ENCODE measurements at regions not wholly inside any gene's neighbourhood (a gene's known extent, or its start where the extent isn't known, plus 50 kb on each side); places are given as distances from the start of the nearest gene placed in this dataset.

DNA sequence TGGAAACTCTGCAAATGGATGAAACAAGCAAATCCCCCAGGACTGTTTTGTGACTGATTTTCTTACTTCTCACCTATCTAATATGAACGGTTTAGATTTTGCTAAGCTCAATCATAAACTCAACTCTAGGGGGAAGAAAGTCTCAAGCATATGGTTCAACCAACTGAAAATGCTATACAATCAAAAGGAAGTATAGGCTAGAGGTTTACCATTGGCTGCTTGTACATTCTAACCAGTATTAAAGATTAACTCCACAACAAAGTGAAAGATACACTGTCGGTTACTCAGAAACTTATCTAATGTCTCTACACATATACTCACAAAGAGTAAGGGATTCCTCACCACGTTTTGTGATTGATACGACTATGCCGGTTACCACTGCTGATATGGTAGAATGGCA, 281.8 kb upstream of the SOX5 start:
- Histone ChIP-seq H2AFZ (ENCODE audit: low read length) (no peak overlapping the region), H3K9ac (ENCODE audit: low read length) (no peak overlapping the region), H3K4me2 (ENCODE audit: low read length) (no peak overlapping the region), H3K36me3 (ENCODE audit: low read depth, low read length) (no peaks in the 10 kb centered on the region), H3K9me3 (ENCODE audit: low read length) (no peaks in the 10 kb centered on the region), H3K27me3 (ENCODE audit: low read length) (peaks cover 24% of the 10 kb centered on the region), H3K79me2 (ENCODE audit: low read length) (no peaks in the 10 kb centered on the region), H3K4me1 (ENCODE audit: insufficient read depth, low read length) (no peaks in the 10 kb centered on the region), H3K4me3 (ENCODE audit: low read length) (no peak overlapping the region), H4K20me1 (ENCODE audit: low read length) (no peaks in the 10 kb centered on the region), H3K9me2 (replicated peaks; ENCODE audit: low read length) (no peaks in the 10 kb centered on the region), H3F3A (ENCODE audit: low read length, unreplicated experiment) (no peaks in the 10 kb centered on the region), H3K27ac (ENCODE audit: low read length) (no peak overlapping the region)
- BruUV-seq (replicated peaks): no TSS peak
- DNase-seq: no peak
- intact Hi-C loops (cut with micrococcal nuclease): no loop called here
- TF ChIP-seq EZH2 (IDR thresholded peaks at IDR 0.05; ENCODE audit: low read length, unreplicated experiment): no peak
- no peak for TF ChIP-seq EZH2phosphoT487 (IDR thresholded peaks at IDR 0.05; ENCODE audit: borderline replicate concordance, low read length)
- TF ChIP-seq, protein P1, sequence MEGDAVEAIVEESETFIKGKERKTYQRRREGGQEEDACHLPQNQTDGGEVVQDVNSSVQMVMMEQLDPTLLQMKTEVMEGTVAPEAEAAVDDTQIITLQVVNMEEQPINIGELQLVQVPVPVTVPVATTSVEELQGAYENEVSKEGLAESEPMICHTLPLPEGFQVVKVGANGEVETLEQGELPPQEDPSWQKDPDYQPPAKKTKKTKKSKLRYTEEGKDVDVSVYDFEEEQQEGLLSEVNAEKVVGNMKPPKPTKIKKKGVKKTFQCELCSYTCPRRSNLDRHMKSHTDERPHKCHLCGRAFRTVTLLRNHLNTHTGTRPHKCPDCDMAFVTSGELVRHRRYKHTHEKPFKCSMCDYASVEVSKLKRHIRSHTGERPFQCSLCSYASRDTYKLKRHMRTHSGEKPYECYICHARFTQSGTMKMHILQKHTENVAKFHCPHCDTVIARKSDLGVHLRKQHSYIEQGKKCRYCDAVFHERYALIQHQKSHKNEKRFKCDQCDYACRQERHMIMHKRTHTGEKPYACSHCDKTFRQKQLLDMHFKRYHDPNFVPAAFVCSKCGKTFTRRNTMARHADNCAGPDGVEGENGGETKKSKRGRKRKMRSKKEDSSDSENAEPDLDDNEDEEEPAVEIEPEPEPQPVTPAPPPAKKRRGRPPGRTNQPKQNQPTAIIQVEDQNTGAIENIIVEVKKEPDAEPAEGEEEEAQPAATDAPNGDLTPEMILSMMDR (conservative IDR thresholded peaks at IDR 0.05; ENCODE audit: low read depth, low read length): no peak
- ChIA-PET POLR2A (ENCODE audit: unreplicated experiment) (no interaction called here), CTCF (no interaction called here)
- no peak for ATAC-seq

DNA sequence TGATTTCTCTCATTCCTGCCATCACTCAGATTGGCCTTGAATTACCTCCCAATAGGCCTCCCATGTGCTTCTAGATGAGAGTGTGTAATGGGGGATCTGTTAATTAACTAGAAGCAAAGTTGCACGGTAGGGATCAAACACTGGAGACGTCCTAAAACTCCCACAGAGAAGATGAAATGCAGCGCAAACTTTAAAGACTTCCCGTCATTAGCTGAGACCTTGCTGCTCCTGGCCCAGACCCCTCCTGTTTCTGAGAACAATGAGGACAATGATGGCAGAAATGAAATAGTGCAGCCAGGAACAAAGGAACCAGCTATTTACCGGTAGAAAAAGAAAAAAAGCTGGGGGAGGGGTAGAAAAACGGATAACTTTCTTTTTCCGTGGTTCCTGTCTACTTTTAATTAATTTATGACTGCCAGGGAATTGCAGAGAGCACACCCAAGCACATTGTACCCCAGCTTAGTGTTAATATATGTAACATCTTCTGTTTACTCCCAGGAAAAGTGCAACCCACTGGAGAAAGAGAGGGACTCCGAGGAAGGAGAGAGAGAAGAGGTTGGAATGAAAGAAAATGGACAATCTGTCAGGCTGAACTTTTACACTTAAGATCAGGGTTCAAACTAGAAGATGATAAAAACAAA, 280.7 kb upstream of the SOX5 start:
- TF ChIP-seq, protein P1 (conservative IDR thresholded peaks at IDR 0.05; ENCODE audit: low read depth, low read length): no peak
- TF ChIP-seq EZH2 (IDR thresholded peaks at IDR 0.05; ENCODE audit: low read length, unreplicated experiment) (no peak), EZH2phosphoT487 (IDR thresholded peaks at IDR 0.05; ENCODE audit: borderline replicate concordance, low read length) (no peak)
- Histone ChIP-seq H3K4me1 (ENCODE audit: insufficient read depth, low read length) (no peaks in the 10 kb centered on the region), H3F3A (ENCODE audit: low read length, unreplicated experiment) (no peaks in the 10 kb centered on the region), H3K36me3 (ENCODE audit: low read depth, low read length) (no peaks in the 10 kb centered on the region), H4K20me1 (ENCODE audit: low read length) (no peaks in the 10 kb centered on the region), H3K79me2 (ENCODE audit: low read length) (no peaks in the 10 kb centered on the region), H3K4me3 (ENCODE audit: low read length) (no peak overlapping the region), H3K27ac (ENCODE audit: low read length) (no peak overlapping the region), H3K9ac (ENCODE audit: low read length) (no peak overlapping the region), H2AFZ (ENCODE audit: low read length) (no peak overlapping the region), H3K4me2 (ENCODE audit: low read length) (no peak overlapping the region), H3K27me3 (ENCODE audit: low read length) (peaks cover 24% of the 10 kb centered on the region), H3K9me2 (replicated peaks; ENCODE audit: low read length) (no peaks in the 10 kb centered on the region), H3K9me3 (ENCODE audit: low read length) (no peaks in the 10 kb centered on the region)
- ATAC-seq: no peak
- ChIA-PET POLR2A (ENCODE audit: unreplicated experiment) (no interaction called here), CTCF (no interaction called here)
- intact Hi-C loops (cut with micrococcal nuclease): no loop called here
- no peak for DNase-seq
- no TSS peak for BruUV-seq (replicated peaks)

DNA sequence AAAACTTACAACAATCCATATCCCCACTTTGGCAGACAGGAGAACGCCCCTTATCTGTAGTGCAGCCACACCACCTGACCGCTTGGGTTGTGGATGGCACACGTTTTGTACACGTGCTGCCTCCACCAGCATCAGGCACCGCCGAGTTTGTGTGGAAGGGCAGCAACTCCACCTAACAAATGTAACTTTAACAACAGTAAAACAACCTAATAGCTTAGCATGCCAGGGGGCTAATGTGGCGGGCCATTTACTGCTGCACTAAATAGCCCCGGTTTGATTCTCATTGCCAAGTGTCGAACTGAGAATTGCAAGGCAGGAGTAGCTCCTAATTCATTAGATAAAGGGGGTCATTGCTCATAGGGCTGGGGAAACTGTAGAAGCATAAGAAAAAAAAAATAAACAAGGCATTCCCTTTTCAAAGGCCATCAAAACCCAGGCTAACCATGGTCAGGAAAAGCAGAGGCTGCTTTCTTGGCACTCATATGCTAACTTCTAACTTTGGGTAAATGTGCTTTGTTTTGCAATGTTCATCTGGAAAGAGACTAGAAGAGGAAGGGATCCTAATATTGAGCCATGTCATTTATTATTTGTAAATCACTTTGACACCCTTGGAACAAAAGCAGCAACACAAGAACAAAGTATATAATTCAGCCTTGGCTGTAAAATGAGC, 279.7 kb upstream of the SOX5 start:
- no peaks in the 10 kb centered on the region for H3K36me3 ChIP-seq (ENCODE audit: low read depth, low read length)
- H3K9me2 ChIP-seq (replicated peaks; ENCODE audit: low read length): no peaks in the 10 kb centered on the region
- intact Hi-C loops (cut with micrococcal nuclease): no loop called here
- DNase-seq: no peak
- H3K27me3 ChIP-seq (ENCODE audit: low read length): peaks cover 24% of the 10 kb centered on the region
- TF ChIP-seq EZH2phosphoT487 (IDR thresholded peaks at IDR 0.05; ENCODE audit: borderline replicate concordance, low read length) (no peak), EZH2 (IDR thresholded peaks at IDR 0.05; ENCODE audit: low read length, unreplicated experiment) (no peak)
- TF ChIP-seq, protein P1 (conservative IDR thresholded peaks at IDR 0.05; ENCODE audit: low read depth, low read length): no peak
- H3K4me1 ChIP-seq (ENCODE audit: insufficient read depth, low read length): no peaks in the 10 kb centered on the region
- no peak overlapping the region for H3K4me2 ChIP-seq (ENCODE audit: low read length)
- H3K9me3 ChIP-seq (ENCODE audit: low read length): no peaks in the 10 kb centered on the region
- H2AFZ ChIP-seq (ENCODE audit: low read length): no peak overlapping the region
- H4K20me1 ChIP-seq (ENCODE audit: low read length): no peaks in the 10 kb centered on the region
- BruUV-seq (replicated peaks): no TSS peak
- CTCF ChIA-PET: no interaction called here
- H3K4me3 ChIP-seq (ENCODE audit: low read length): no peak overlapping the region
- H3K27ac ChIP-seq (ENCODE audit: low read length): no peak overlapping the region
- no peak overlapping the region for H3K9ac ChIP-seq (ENCODE audit: low read length)
- POLR2A ChIA-PET (ENCODE audit: unreplicated experiment): no interaction called here
- H3K79me2 ChIP-seq (ENCODE audit: low read length): no peaks in the 10 kb centered on the region
- no peaks in the 10 kb centered on the region for H3F3A ChIP-seq (ENCODE audit: low read length, unreplicated experiment)
- ATAC-seq: no peak

Measured in PC-3 (cell line).